Activated CD8-positive, alpha-beta T cell treated with anti-CD3 and anti-CD28 coated beads for 36 hours (primary cell): ENCODE measurements at regions not wholly inside any gene's neighbourhood (a gene's known extent, or its start where the extent isn't known, plus 50 kb on each side); places are given as distances from the start of the nearest gene placed in this dataset.

Source experiments
- ATAC-seq: fragments of 200-7000 bp; cut with Tn5 transposase; one replicate; pipeline ENCODE4 v1.10.0; 2021; ENCODE audit warnings: mild to moderate bottlenecking, moderate library complexity
- CTCF ChIA-PET: fragments of 350-600 bp; sonication (Branson Sonifier 250); formaldehyde crosslinking; loops from one replicate; lab custom pipeline; 2021; ENCODE audit warnings: antibody characterized with exemption; lab: Charles Lee
- POLR2A ChIA-PET: fragments of 350-600 bp; sonication (Branson Sonifier 250); formaldehyde crosslinking; loops from one replicate; lab custom pipeline; 2021; ENCODE audit warnings: antibody characterized with exemption; lab: Charles Lee
- DNase-seq: peaks from one replicate; pipeline ENCODE4 v3.0.0-alpha.2; 2020
- H3K27ac Mint-ChIP-seq: one replicate; pipeline ENCODE4 v1.8.0; 2021; ENCODE audit warnings: mild to moderate bottlenecking, mixed read lengths
- H3K27me3 Mint-ChIP-seq: one replicate; pipeline ENCODE4 v1.8.0; 2021; ENCODE audit warnings: mixed read lengths
- H3K36me3 Mint-ChIP-seq: one replicate; pipeline ENCODE4 v1.8.0; 2021; ENCODE audit warnings: low read depth, mixed read lengths
- H3K4me1 Mint-ChIP-seq: one replicate; pipeline ENCODE4 v1.8.0; 2021; ENCODE audit warnings: low read depth, mixed read lengths
- H3K4me3 Mint-ChIP-seq: one replicate; pipeline ENCODE4 v1.8.0; 2021; ENCODE audit warnings: mild to moderate bottlenecking, moderate library complexity, mixed read lengths
- H3K9me3 Mint-ChIP-seq: one replicate; pipeline ENCODE4 v1.8.0; 2021; ENCODE audit warnings: mixed read lengths
- intact Hi-C: fragments of 100-400 bp; cut with micrococcal nuclease; formaldehyde crosslinking; loops from one replicate; pipeline ENCODE4 v1.10.0; 2022
- TF ChIP-seq, protein P1 (sequence below): fragments of 200-600 bp; IDR thresholded peaks from one replicate; pipeline ENCODE4 v1.8.0; 2022; ENCODE audit warnings: antibody characterized with exemption, mild to moderate bottlenecking

DNA sequence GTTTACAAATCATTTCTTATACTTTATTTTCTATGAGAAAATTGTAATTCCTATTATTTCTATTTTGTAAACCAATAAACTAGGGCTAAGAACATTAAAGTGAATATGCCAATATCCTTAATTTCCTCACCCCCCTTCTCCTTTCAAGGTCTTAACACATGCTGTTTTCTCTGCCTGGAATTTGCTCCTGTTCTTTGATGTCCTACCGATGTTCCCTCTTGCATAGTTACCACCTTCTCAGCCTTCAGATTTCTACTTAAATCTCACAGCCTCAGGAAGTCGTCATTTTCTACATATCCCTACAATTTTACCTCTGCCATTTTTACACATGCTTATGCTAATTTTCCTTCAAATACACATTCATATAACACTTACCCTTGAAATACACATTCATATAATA is 890.9 kb upstream of the CDH8 start:
- no peak overlapping the region for H3K27ac Mint-ChIP-seq
- no peak for DNase-seq
- peaks cover 32% of the 10 kb centered on the region for H3K9me3 Mint-ChIP-seq
- TF ChIP-seq, protein P1, sequence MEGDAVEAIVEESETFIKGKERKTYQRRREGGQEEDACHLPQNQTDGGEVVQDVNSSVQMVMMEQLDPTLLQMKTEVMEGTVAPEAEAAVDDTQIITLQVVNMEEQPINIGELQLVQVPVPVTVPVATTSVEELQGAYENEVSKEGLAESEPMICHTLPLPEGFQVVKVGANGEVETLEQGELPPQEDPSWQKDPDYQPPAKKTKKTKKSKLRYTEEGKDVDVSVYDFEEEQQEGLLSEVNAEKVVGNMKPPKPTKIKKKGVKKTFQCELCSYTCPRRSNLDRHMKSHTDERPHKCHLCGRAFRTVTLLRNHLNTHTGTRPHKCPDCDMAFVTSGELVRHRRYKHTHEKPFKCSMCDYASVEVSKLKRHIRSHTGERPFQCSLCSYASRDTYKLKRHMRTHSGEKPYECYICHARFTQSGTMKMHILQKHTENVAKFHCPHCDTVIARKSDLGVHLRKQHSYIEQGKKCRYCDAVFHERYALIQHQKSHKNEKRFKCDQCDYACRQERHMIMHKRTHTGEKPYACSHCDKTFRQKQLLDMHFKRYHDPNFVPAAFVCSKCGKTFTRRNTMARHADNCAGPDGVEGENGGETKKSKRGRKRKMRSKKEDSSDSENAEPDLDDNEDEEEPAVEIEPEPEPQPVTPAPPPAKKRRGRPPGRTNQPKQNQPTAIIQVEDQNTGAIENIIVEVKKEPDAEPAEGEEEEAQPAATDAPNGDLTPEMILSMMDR: no peak
- no peaks in the 10 kb centered on the region for H3K36me3 Mint-ChIP-seq
- ATAC-seq: no peak
- H3K27me3 Mint-ChIP-seq: no peaks in the 10 kb centered on the region
- H3K4me1 Mint-ChIP-seq: no peaks in the 10 kb centered on the region
- intact Hi-C loops: no loop called here
- POLR2A ChIA-PET: no interaction called here
- no peak overlapping the region for H3K4me3 Mint-ChIP-seq
- CTCF ChIA-PET: no interaction called here

DNA sequence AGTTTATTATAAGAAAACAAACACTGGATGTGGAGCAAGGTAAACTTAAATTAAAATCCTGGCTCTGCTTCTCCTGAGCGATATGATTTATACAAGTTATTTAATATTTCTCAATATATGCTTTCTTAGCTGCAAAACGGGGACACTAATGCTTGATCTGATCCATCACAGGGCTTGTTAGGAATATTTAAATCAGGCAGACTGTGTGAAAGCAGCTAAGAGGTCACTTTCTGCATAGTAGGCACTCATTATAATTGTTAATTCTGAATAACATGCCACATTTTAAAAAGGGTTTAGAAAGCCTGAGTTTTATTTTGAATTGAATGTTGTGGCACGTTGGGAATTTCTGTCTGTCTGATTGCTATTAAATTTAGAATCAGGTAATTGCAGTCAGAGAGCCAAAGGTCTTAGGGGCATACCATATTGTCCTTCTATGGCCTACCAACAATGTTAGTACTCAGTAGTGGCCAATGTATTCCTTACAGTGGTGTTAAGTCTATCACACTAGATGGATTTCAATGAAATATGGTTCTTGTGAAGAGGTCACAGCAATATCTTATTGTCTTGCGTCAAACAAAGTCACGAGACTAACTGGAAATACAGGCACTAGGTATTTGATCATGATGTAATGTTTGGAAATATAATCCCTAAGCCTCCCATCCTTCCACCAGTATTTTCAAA is 890.0 kb upstream of the CDH8 start:
- ATAC-seq (no peak), DNase-seq (no peak)
- Mint-ChIP-seq H3K4me3 (no peak overlapping the region), H3K9me3 (peaks cover 33% of the 10 kb centered on the region), H3K4me1 (no peaks in the 10 kb centered on the region), H3K27me3 (no peaks in the 10 kb centered on the region), H3K27ac (no peak overlapping the region), H3K36me3 (no peaks in the 10 kb centered on the region)
- CTCF ChIA-PET: no interaction called here
- intact Hi-C loops: no loop called here
- POLR2A ChIA-PET: no interaction called here
- TF ChIP-seq, protein P1: no peak

DNA sequence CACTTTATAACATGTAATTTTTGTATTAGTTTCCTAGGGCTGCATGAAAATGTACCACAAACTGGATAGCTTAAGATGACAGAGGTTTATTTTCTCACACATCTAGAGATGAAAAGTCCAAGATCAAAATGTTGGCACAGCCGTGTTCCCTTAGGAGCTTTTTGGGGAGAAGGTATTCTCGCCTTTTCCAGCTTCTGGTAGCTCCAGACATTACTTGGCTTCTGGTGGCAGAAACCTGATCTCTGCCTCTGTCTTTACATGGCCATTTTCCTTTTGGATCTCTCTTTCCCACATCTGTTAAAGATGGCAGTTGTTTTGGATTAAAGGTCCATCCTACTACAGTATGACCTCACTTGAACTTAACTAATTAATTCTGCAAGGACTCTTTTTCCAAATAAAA is 885.7 kb upstream of the CDH8 start:
- DNase-seq (no peak), ATAC-seq (no peak)
- Mint-ChIP-seq H3K27ac (no peak overlapping the region), H3K27me3 (no peaks in the 10 kb centered on the region), H3K4me3 (no peak overlapping the region), H3K9me3 (peaks cover 34% of the 10 kb centered on the region), H3K36me3 (no peaks in the 10 kb centered on the region), H3K4me1 (no peaks in the 10 kb centered on the region)
- POLR2A ChIA-PET: no interaction called here
- TF ChIP-seq, protein P1: no peak
- intact Hi-C loops: no loop called here
- CTCF ChIA-PET: no interaction called here

DNA sequence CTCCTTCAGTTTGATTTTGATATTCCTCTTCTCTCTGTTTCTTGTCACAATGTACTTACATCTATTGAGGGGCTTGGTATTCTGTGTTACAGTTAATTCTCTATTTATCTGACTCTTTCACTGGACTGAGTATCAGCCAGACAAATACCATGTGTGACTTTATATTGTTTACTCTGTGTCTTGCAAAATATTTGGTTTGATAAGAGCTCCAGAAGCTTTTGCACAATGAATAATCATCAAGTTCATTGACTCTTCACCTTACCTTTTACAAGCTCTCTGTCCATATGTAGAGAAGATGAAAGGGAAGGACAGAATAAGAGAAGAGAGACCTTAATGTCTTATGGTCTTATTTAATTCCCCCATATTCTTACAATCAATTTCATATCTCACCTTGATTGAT is 877.7 kb upstream of the CDH8 start:
- DNase-seq (no peak), ATAC-seq (no peak)
- Mint-ChIP-seq H3K27ac (no peak overlapping the region), H3K4me3 (no peak overlapping the region), H3K9me3 (peaks cover 29% of the 10 kb centered on the region), H3K4me1 (no peaks in the 10 kb centered on the region), H3K27me3 (no peaks in the 10 kb centered on the region), H3K36me3 (no peaks in the 10 kb centered on the region)
- TF ChIP-seq, protein P1: no peak
- ChIA-PET CTCF (no interaction called here), POLR2A (no interaction called here)
- intact Hi-C loops: no loop called here

DNA sequence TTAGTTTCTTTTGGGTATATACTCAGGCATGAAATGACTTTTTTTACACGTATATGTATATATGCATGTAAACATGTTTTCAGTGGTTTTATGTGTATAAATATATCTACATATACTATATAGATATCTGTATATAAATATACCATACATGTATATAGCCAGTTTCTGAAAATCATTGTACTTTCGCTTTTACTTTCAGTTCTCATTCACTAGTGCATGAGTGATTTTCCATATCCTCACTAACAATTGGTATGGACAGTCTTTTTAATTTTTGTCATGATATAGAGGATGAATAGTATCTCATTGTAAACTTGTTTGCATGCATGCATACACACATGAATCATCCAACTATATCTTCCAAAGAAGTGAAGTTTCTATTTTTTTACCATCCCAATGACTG is 877.1 kb upstream of the CDH8 start:
- CTCF ChIA-PET: no interaction called here
- TF ChIP-seq, protein P1: no peak
- Mint-ChIP-seq H3K27me3 (no peaks in the 10 kb centered on the region), H3K27ac (no peak overlapping the region), H3K4me1 (no peaks in the 10 kb centered on the region), H3K36me3 (no peaks in the 10 kb centered on the region), H3K9me3 (peaks cover 24% of the 10 kb centered on the region), H3K4me3 (no peak overlapping the region)
- ATAC-seq (no peak), DNase-seq (no peak)
- POLR2A ChIA-PET: no interaction called here
- intact Hi-C loops: no loop called here
